HEK293 (cell line): ENCODE measurements at regions not wholly inside any gene's neighbourhood (a gene's known extent, or its start where the extent isn't known, plus 50 kb on each side); places are given as distances from the start of the nearest gene placed in this dataset.

Source experiments
- ATF2 ChIP-seq: fragments of 450-650 bp; formaldehyde crosslinking; IDR thresholded peaks from 2 replicates; pipeline ENCODE4 v1.5.1; 2016; ENCODE audit warnings: missing biosample characterization, missing genetic modification characterization, low read depth
- CTCF ChIP-seq: fragments of 450-650 bp; formaldehyde crosslinking; IDR thresholded peaks from 2 replicates; pipeline ENCODE4 v1.5.1; 2016; ENCODE audit warnings: missing biosample characterization, missing genetic modification characterization
- HOXA7 ChIP-seq: sonication (generic); formaldehyde crosslinking; IDR thresholded peaks from 2 replicates; pipeline ENCODE4 v1.8.1; 2022; ENCODE audit warnings: missing genetic modification reagents, borderline replicate concordance
- SP3 ChIP-seq: fragments of 450-650 bp; formaldehyde crosslinking; IDR thresholded peaks from 2 replicates; pipeline ENCODE4 v1.5.1; 2016; ENCODE audit warnings: missing biosample characterization, missing genetic modification characterization
- YY1 ChIP-seq: fragments of 450-650 bp; formaldehyde crosslinking; IDR thresholded peaks from 2 replicates; pipeline ENCODE4 v1.5.1; 2018; ENCODE audit warnings: missing biosample characterization, missing genetic modification characterization
- ZFHX2 ChIP-seq: fragments of 450-650 bp; formaldehyde crosslinking; conservative IDR thresholded peaks from 2 replicates; pipeline ENCODE4 v1.5.1; 2016; ENCODE audit warnings: missing biosample characterization, missing genetic modification characterization
- ZNF121 ChIP-seq: fragments of 450-650 bp; formaldehyde crosslinking; IDR thresholded peaks from 2 replicates; pipeline ENCODE4 v1.5.1; 2016; ENCODE audit warnings: missing biosample characterization, missing genetic modification characterization
- ZNF133 ChIP-seq: fragments of 450-650 bp; formaldehyde crosslinking; IDR thresholded peaks from 2 replicates; pipeline ENCODE4 v1.5.1; 2016; ENCODE audit warnings: missing biosample characterization, missing genetic modification characterization
- ZNF398 ChIP-seq: fragments of 450-650 bp; formaldehyde crosslinking; IDR thresholded peaks from 2 replicates; pipeline ENCODE4 v1.5.1; 2017; ENCODE audit warnings: missing biosample characterization, missing genetic modification characterization
- ZNF488 ChIP-seq: fragments of 450-650 bp; formaldehyde crosslinking; IDR thresholded peaks from 2 replicates; pipeline ENCODE4 v1.5.1; 2016; ENCODE audit warnings: missing biosample characterization, missing genetic modification characterization
- ZNF654 ChIP-seq: fragments of 450-650 bp; formaldehyde crosslinking; IDR thresholded peaks from 2 replicates; pipeline ENCODE4 v1.5.1; 2016; ENCODE audit warnings: low read depth, missing biosample characterization, missing genetic modification characterization
- ZNF670 ChIP-seq: fragments of 450-650 bp; formaldehyde crosslinking; IDR thresholded peaks from 2 replicates; pipeline ENCODE4 v1.5.1; 2016; ENCODE audit warnings: missing biosample characterization, missing genetic modification characterization, low read depth
- ZNF701 ChIP-seq: fragments of 450-650 bp; formaldehyde crosslinking; IDR thresholded peaks from 2 replicates; pipeline ENCODE4 v1.5.1; 2016; ENCODE audit warnings: missing biosample characterization, missing genetic modification characterization

- TF ChIP-seq CTCF (tag by site-specific recombination) (peak; percentile 93), ZNF488 (no peak), SP3 (tag by site-specific recombination) (no peak), HOXA7 (no peak), YY1 (tag by site-specific recombination) (no peak), ZFHX2 (tag by site-specific recombination) (no peak; the same call in 1 of the 2 replicates), ATF2 (tag by site-specific recombination) (no peak), ZNF398 (no peak), ZNF670 (tag by site-specific recombination) (no peak), ZNF121 (tag by site-specific recombination) (no peak), ZNF133 (tag by site-specific recombination) (no peak), ZNF701 (no peak), ZNF654 (peak; percentile 62)
These were observed 89.8 kb downstream of the RPS6KA4 start for GRCh38 chr11:64448599-64449380.
